ENCODE measurements at regions not wholly inside any gene's neighbourhood (a gene's known extent, or its start where the extent isn't known, plus 50 kb on each side); places are given as distances from the start of the nearest gene placed in this dataset.

- TF ChIP-seq ATF2 (IDR thresholded peaks at IDR 0.05; ENCODE audit: low read length) (no peak), POLR2A (IDR thresholded peaks at IDR 0.05; ENCODE audit: control extremely low read depth in 1 of 2, low read depth in 2 of 2, low read length in 2 of 2) (no peak)
Measured at GRCh38 chr6:170199716-170200115, 91.2 kb downstream of the DLL1 start (continued).

Data from H1 (cell line).